ENCODE measurements at regions not wholly inside any gene's neighbourhood (a gene's known extent, or its start where the extent isn't known, plus 50 kb on each side); places are given as distances from the start of the nearest gene placed in this dataset.

GRCh38 chr2:155218945-155219344 is 520.5 kb downstream of the KCNJ3 start:
- TF ChIP-seq CTCF (IDR thresholded peaks at IDR 0.05; ENCODE audit: low read depth, low read length, poor library complexity, severe bottlenecking), result no peak
- no peak for TF ChIP-seq EZH2phosphoT487 (IDR thresholded peaks at IDR 0.05; ENCODE audit: borderline replicate concordance, low read length)

Data from DOHH2 (cell line).